Ascending aorta (tissue), 2 donors: ENCODE measurements at regions not wholly inside any gene's neighbourhood (a gene's known extent, or its start where the extent isn't known, plus 50 kb on each side); places are given as distances from the start of the nearest gene placed in this dataset.

ENCODE experiments used
- DNase-seq, 2 donors: peaks; one replicate each; pipeline ENCODE4 v3.0.0-alpha.2; 2019; ENCODE audit warnings: low spot score in 2 of 2
- H3K27ac ChIP-seq, 2 donors: fragments of 200-600 bp; sonication (generic); one replicate each; pipeline ENCODE4 v1.5.1; 2016 to 2017; ENCODE audit warnings: mild to moderate bottlenecking in 1 of 2
- H3K27me3 ChIP-seq: fragments of 200-600 bp; sonication (generic); one replicate; pipeline ENCODE4 v1.5.1; 2017
- H3K36me3 ChIP-seq, 2 donors: fragments of 200-600 bp; sonication (generic); one replicate each; pipeline ENCODE4 v1.5.1; 2016
- H3K4me1 ChIP-seq, 2 donors: fragments of 200-600 bp; sonication (generic); one replicate each; pipeline ENCODE4 v1.5.1; 2016 to 2017; ENCODE audit warnings: mild to moderate bottlenecking in 1 of 2
- H3K4me3 ChIP-seq, 2 donors: fragments of 200-600 bp; sonication (generic); one replicate each; pipeline ENCODE4 v1.5.1; 2016 to 2017; ENCODE audit warnings: mild to moderate bottlenecking in 1 of 2
- H3K9me3 ChIP-seq, 2 donors: fragments of 200-600 bp; sonication (generic); one replicate each; pipeline ENCODE4 v1.5.1; 2016
- intact Hi-C: fragments of 100-400 bp; cut with DNase I; formaldehyde crosslinking; loops from one replicate; pipeline ENCODE4 v1.15.1; 2023
- TF ChIP-seq, protein P1 (sequence below), 3 experiments: fragments of 200-600 bp in 2 of 3; fragments of 450-650 bp in 1 of 3; sonication (generic) in 2 of 3; IDR thresholded peaks; one replicate each; pipeline ENCODE4 v1.5.1; 2016 to 2019; ENCODE audit warnings: antibody characterized with exemption in 3 of 3, mild to moderate bottlenecking in 1 of 3, moderate library complexity in 1 of 3

DNA sequence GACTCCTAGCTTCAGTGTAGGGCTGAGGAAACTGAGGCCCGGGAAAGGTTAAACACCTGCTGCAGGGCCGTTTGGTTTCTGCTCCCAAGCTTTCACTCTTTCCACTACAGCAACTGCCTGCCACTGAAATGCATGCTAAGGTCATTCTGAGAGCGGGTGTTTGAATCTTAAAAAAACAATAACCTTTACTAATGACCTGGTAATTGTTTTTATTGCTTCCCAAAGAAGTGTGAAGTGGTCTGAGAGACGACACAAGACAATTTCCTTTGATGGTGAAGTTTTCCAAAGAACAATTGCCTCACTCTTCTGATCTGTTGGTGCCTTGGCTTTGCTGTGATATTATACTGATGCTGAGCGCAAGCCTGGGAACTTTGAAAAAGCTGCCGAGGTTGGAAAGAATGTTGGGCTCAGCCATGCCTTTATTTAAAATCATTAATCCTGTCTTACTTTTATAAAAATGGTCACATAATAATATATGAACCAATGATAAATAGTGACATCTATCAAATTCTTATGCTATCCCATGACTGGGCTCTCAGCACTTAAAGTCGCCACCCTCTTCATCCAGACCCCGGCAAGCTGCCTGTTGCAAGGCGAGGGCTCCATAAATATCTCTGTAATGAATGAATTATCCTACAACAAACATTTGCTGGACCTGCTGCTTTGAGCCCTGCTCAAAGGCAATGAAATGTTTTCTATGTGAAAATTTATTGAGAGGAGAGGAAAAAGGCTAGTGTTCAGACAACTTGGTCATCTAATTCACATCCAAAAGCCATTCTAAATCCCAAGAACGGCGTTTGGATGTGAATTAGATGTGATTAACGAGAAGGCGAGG lies 67.8 kb upstream of the SOD3 start:
- H3K36me3 ChIP-seq: no peaks in the 10 kb centered on the region
- peak overlapping the region; percentile 63 to 78 for H3K27ac ChIP-seq
- intact Hi-C loops: no loop called here
- H3K9me3 ChIP-seq: no peaks in the 10 kb centered on the region
- peaks cover 3 to 16% of the 10 kb centered on the region in 2 donors for H3K4me1 ChIP-seq
- no peaks in the 10 kb centered on the region for H3K27me3 ChIP-seq
- DNase-seq: no peak
- H3K4me3 ChIP-seq: no peak overlapping the region
- TF ChIP-seq, protein P1, sequence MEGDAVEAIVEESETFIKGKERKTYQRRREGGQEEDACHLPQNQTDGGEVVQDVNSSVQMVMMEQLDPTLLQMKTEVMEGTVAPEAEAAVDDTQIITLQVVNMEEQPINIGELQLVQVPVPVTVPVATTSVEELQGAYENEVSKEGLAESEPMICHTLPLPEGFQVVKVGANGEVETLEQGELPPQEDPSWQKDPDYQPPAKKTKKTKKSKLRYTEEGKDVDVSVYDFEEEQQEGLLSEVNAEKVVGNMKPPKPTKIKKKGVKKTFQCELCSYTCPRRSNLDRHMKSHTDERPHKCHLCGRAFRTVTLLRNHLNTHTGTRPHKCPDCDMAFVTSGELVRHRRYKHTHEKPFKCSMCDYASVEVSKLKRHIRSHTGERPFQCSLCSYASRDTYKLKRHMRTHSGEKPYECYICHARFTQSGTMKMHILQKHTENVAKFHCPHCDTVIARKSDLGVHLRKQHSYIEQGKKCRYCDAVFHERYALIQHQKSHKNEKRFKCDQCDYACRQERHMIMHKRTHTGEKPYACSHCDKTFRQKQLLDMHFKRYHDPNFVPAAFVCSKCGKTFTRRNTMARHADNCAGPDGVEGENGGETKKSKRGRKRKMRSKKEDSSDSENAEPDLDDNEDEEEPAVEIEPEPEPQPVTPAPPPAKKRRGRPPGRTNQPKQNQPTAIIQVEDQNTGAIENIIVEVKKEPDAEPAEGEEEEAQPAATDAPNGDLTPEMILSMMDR (IDR thresholded peaks at IDR 0.05): no peak

DNA sequence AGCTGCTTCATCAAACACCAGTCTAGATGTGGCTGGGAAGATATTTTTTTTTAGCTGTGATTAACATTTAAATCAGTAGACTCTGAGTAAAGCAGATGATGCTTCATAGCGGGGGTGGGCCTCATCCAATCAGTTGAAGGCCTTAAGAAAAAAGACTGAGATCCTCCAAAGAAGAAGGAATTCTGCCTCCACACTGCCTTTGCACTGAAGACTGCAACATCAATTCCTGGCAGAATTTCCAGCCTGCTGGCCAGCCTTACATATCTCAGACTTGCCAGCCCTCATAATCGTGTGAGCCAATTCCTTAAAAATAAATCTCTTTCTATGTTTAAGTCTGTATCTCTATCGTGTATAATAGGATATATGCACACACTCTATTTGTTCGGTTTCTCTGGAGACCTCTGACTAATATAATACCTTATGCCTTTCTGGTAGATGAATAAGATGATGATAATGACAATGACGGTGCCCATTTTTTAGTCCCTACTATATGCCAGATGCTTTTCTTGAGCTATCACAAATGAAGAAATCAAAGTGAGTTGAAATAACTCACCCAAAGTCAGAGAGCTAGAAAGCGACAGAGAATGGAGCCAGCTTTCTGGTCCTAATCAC lies 66.1 kb upstream of the SOD3 start:
- peak overlapping the region; percentile 63 to 78 for H3K27ac ChIP-seq
- H3K4me3 ChIP-seq: no peak overlapping the region
- H3K4me1 ChIP-seq: peaks cover 3 to 32% of the 10 kb centered on the region in 2 donors
- intact Hi-C loops: no loop called here
- TF ChIP-seq, protein P1 (IDR thresholded peaks at IDR 0.05): no peak
- H3K9me3 ChIP-seq: no peaks in the 10 kb centered on the region
- no peaks in the 10 kb centered on the region for H3K27me3 ChIP-seq
- peak in 1 of 2 donors; percentile 72 for DNase-seq
- H3K36me3 ChIP-seq: no peaks in the 10 kb centered on the region

DNA sequence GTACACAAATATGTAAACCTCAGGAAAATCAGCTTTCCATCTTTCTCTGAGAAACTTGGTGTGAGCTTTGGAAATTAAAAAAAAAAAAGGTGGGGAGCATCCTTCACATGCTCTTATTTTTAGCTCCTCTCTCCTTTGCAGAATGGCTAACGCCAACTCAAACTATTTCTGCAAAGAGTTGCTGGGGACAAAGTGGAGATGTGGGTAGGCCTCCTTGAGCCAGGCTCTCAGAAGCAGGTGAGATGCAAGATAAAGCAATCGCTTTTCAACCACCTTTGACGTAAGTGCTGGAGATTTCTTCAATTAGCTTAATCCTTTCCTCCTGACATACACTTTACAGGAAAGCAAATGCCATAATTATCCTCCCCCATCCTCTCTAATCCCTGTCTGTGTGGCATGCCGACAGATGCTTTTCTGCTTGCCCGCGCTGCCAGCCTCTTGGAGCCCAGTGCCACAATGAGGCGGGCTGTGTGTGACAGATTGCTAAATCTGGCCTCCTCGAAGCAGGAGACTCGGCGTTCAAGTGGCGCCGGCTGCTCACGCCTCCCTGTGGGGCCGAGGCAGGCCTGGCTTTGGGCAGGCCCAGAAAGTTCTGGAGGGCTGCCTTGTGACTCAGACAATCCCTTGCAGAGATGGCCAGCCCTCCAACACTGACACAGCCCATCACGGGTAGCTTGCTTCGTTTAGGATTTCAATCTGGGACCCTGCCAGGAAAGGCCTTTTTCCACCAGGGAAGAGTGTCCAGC lies 64.9 kb upstream of the SOD3 start:
- no peaks in the 10 kb centered on the region for H3K36me3 ChIP-seq
- no peaks in the 10 kb centered on the region for H3K9me3 ChIP-seq
- peak; percentile 63 to 94 for DNase-seq
- H3K27ac ChIP-seq: peak overlapping the region; percentile 63 to 78
- TF ChIP-seq, protein P1 (IDR thresholded peaks at IDR 0.05): peak in 1 of 3 experiments; percentile 13
- no peaks in the 10 kb centered on the region for H3K27me3 ChIP-seq
- no peak overlapping the region for H3K4me3 ChIP-seq
- H3K4me1 ChIP-seq: peaks cover 3 to 40% of the 10 kb centered on the region in 2 donors
- intact Hi-C loops: loop anchor here (1.0 to 2.0 kb wide), 4 partner anchors 52 to 184 kb away; partner anchors contain the start of genes DHX15 and SOD3

DNA sequence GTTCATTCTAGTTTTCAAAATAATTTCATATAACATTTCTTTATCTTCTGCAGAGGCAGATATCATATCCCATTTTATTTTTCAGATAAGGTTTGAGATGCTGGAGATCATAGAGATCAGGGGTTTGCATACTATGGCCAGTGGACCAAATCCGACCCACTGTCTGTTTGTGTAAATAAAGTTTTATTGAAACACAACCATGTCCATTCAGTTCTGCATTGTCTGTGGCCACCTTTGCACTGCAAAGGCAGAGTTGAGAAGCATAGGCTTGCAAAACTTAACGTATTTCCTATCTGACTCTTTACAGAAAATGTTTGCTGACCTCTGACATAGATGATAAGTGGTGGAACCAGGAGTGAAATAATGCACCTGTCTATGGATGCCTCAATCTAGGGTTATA lies 63.9 kb upstream of the SOD3 start:
- Histone ChIP-seq H3K27me3 (no peaks in the 10 kb centered on the region), H3K9me3 (no peaks in the 10 kb centered on the region), H3K4me3 (no peak overlapping the region), H3K4me1 (peaks cover 3 to 40% of the 10 kb centered on the region in 2 donors), H3K27ac (peak overlapping the region in 1 of 2 donors; percentile 78), H3K36me3 (no peaks in the 10 kb centered on the region)
- TF ChIP-seq, protein P1 (IDR thresholded peaks at IDR 0.05): no peak
- no peak for DNase-seq
- intact Hi-C loops: loop anchor here (2.0 kb wide), 3 partner anchors 51 to 183 kb away; partner anchors contain the start of gene DHX15

DNA sequence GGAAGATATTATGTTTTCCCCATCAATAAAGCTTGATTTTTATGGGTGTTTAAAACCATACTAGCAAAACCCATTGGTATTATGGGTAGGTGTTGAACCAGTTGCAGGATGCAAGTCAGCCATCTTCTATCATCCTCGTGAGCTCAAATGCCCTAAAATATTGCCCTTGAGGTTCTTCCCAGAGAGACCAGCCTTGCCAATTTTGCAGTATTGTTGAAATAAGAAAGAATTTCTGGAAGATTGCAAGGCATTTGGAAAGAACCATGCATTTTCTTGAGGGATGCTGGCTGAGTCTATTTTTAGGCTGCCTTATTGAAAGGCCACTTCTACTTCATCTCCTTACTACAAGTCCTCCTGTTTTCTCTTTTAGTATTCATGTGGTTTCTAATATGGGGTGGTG lies 60.9 kb upstream of the SOD3 start:
- TF ChIP-seq, protein P1 (IDR thresholded peaks at IDR 0.05): no peak
- no peaks in the 10 kb centered on the region for H3K36me3 ChIP-seq
- peaks cover 3 to 34% of the 10 kb centered on the region in 2 donors for H3K4me1 ChIP-seq
- intact Hi-C loops: loop anchor here (2.0 kb wide), 1 partner anchor 118 kb away; no protein-coding TSS in a partner anchor
- DNase-seq: no peak
- H3K4me3 ChIP-seq: no peak overlapping the region
- H3K27ac ChIP-seq: peak overlapping the region; percentile 78 to 84
- H3K9me3 ChIP-seq: peaks cover 0 to 5% of the 10 kb centered on the region in 2 donors
- H3K27me3 ChIP-seq: no peaks in the 10 kb centered on the region
